ENCODE measurements at regions not wholly inside any gene's neighbourhood (a gene's known extent, or its start where the extent isn't known, plus 50 kb on each side); places are given as distances from the start of the nearest gene placed in this dataset.
A peak's percentile ranks its signal among the peaks of the same experiment; 100 is the strongest.

DNA sequence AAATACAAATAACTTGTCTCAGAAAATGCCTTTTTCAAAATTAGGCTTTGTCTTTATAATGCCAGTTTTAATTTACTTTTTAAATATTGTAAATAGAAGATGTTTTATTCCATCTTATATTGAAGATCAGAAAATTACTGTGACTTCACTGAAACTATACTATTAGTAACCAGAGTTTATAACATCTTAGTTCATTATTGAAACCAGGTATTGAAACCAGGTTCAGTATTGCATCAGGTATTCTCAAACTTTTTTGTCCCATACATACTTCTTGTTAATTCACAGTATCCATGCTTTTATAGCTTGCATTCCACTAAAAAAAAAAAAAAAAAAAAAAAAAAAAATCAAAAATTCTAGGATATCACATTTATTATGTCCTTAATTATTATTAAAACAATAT lies 227.5 kb downstream of the GXYLT1 start:
- no peak overlapping the region for H3K4me3 ChIP-seq (ENCODE audit: insufficient read depth in 1 of 2, low read depth in 1 of 2, low read length in 2 of 2)
- H3K18ac ChIP-seq (ENCODE audit: low read depth in 1 of 2, low read length in 2 of 2): no peak overlapping the region
- no peak overlapping the region for H2BK120ac ChIP-seq (ENCODE audit: low read depth, low read length)
- no peak overlapping the region for H3K4me2 ChIP-seq (ENCODE audit: low read length, poor library complexity, severe bottlenecking)
- no peaks in the 10 kb centered on the region for H3K27me3 ChIP-seq (ENCODE audit: control insufficient read depth in 1 of 2, insufficient read depth in 1 of 2, low read length in 2 of 2)
- H3K27ac ChIP-seq (ENCODE audit: low read length, poor library complexity, severe bottlenecking): no peak overlapping the region
- no peak overlapping the region for H2BK12ac ChIP-seq (ENCODE audit: low read length in 2 of 2)
- no peak overlapping the region for H3K14ac ChIP-seq (ENCODE audit: low read length in 2 of 2)
- no peaks in the 10 kb centered on the region for H3K79me1 ChIP-seq (replicated peaks; ENCODE audit: low read length, poor library complexity, severe bottlenecking)
- H3K9me3 ChIP-seq (ENCODE audit: control insufficient read depth, low read length): no peaks in the 10 kb centered on the region
- no peak overlapping the region for H4K91ac ChIP-seq (ENCODE audit: low read length)
- H3K36me3 ChIP-seq (ENCODE audit: control insufficient read depth in 1 of 2, insufficient read depth in 2 of 2, low read depth in 1 of 2, low read length in 2 of 2): no peaks in the 10 kb centered on the region
- no peak overlapping the region for H2BK5ac ChIP-seq (ENCODE audit: low read depth, low read length, poor library complexity, severe bottlenecking)
- no peaks in the 10 kb centered on the region for H3K4me1 ChIP-seq (ENCODE audit: control insufficient read depth, insufficient read depth, low read depth, low read length)
- no peak overlapping the region for H3K9ac ChIP-seq (ENCODE audit: low read length)
- no peak for DNase-seq
- no peak overlapping the region for H4K8ac ChIP-seq (ENCODE audit: low read length)
- no peak overlapping the region for H3K4ac ChIP-seq (ENCODE audit: low read depth in 1 of 2, low read length in 2 of 2)
- H2AK5ac ChIP-seq (ENCODE audit: low read length, severe bottlenecking): no peak overlapping the region
- no peak overlapping the region for H2AFZ ChIP-seq (ENCODE audit: low read depth, low read length)
- no peak overlapping the region for H2BK15ac ChIP-seq (ENCODE audit: low read depth, poor library complexity, severe bottlenecking)
- H3K23ac ChIP-seq (ENCODE audit: low read length in 2 of 2): no peak overlapping the region

DNA sequence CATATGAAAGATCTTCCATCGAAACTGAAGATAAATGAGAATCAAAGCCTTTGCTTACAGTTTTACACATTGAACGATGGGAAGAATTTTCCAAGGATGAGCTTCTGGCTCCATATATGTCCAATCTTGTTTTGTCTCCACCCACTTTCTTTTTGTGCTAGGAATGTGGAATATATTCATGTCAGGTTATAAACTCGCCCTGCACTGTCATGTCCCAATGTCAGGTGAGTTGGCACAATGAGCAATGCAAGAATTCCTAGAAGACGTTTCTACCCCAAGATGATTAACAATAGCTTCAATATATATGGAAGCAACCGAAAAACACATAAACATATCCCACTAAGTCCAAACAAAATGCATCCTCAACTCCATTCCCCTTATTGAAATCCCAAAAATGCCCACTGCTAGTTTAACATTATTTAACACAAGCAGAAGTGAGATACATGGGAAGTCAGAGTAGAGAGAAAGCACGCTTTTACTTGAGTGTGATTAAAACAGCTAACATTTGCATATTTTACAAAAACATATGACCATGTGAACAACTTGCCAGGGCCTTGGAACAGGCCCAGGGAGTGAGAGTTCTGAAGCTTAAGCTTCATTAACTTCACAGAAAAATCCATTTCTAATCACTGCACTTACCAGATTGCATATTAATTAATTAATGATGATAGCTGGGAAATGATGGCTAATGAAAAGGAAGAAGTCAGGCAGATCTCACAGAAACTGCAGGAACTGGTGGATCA lies 233.9 kb downstream of the GXYLT1 start:
- no peak overlapping the region for H3K23ac ChIP-seq (ENCODE audit: low read length in 2 of 2)
- H2AFZ ChIP-seq (ENCODE audit: low read depth, low read length): no peak overlapping the region
- no peak overlapping the region for H3K18ac ChIP-seq (ENCODE audit: low read depth in 1 of 2, low read length in 2 of 2)
- no peak overlapping the region for H3K9ac ChIP-seq (ENCODE audit: low read length)
- DNase-seq: no peak
- no peak overlapping the region for H3K4me3 ChIP-seq (ENCODE audit: insufficient read depth in 1 of 2, low read depth in 1 of 2, low read length in 2 of 2)
- H4K8ac ChIP-seq (ENCODE audit: low read length): no peak overlapping the region
- H2BK15ac ChIP-seq (ENCODE audit: low read depth, poor library complexity, severe bottlenecking): no peak overlapping the region
- no peaks in the 10 kb centered on the region for H3K9me3 ChIP-seq (ENCODE audit: control insufficient read depth, low read length)
- H3K79me1 ChIP-seq (replicated peaks; ENCODE audit: low read length, poor library complexity, severe bottlenecking): no peaks in the 10 kb centered on the region
- H3K27ac ChIP-seq (ENCODE audit: low read length, poor library complexity, severe bottlenecking): no peak overlapping the region
- no peak overlapping the region for H4K91ac ChIP-seq (ENCODE audit: low read length)
- no peak overlapping the region for H2BK120ac ChIP-seq (ENCODE audit: low read depth, low read length)
- H2AK5ac ChIP-seq (ENCODE audit: low read length, severe bottlenecking): no peak overlapping the region
- H2BK5ac ChIP-seq (ENCODE audit: low read depth, low read length, poor library complexity, severe bottlenecking): no peak overlapping the region
- no peaks in the 10 kb centered on the region for H3K4me1 ChIP-seq (ENCODE audit: control insufficient read depth, insufficient read depth, low read depth, low read length)
- H3K4me2 ChIP-seq (ENCODE audit: low read length, poor library complexity, severe bottlenecking): no peak overlapping the region
- H3K14ac ChIP-seq (ENCODE audit: low read length in 2 of 2): no peak overlapping the region
- no peak overlapping the region for H2BK12ac ChIP-seq (ENCODE audit: low read length in 2 of 2)
- no peaks in the 10 kb centered on the region for H3K36me3 ChIP-seq (ENCODE audit: control insufficient read depth in 1 of 2, insufficient read depth in 2 of 2, low read depth in 1 of 2, low read length in 2 of 2)
- no peaks in the 10 kb centered on the region for H3K27me3 ChIP-seq (ENCODE audit: control insufficient read depth in 1 of 2, insufficient read depth in 1 of 2, low read length in 2 of 2)
- no peak overlapping the region for H3K4ac ChIP-seq (ENCODE audit: low read depth in 1 of 2, low read length in 2 of 2)
- 75% methylated on average over 4 of the region's 6 CpGs for WGBS

DNA sequence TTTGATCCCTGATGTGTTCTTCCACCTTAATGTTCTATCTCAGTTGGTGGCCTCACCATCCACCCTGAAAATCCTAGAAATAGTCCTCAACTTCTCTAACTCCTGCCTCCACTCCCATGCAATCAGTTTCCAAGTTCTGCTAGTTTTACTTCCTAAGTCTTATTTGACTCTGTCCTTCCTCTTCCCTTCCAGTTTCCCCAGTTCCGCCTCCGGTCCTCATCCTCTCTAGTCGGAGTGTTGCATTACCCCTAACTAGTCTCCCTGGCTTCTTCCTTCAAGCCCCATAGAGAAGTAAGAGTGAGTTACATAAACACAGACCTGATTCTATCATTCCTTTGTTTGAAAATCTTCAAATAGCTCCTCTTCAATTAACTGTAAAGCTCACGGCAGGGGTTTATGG lies 236.5 kb downstream of the GXYLT1 start:
- H3K23ac ChIP-seq (ENCODE audit: low read length in 2 of 2): no peak overlapping the region
- no peaks in the 10 kb centered on the region for H3K36me3 ChIP-seq (ENCODE audit: control insufficient read depth in 1 of 2, insufficient read depth in 2 of 2, low read depth in 1 of 2, low read length in 2 of 2)
- no peaks in the 10 kb centered on the region for H3K9me3 ChIP-seq (ENCODE audit: control insufficient read depth, low read length)
- no peak overlapping the region for H4K91ac ChIP-seq (ENCODE audit: low read length)
- H3K4ac ChIP-seq (ENCODE audit: low read depth in 1 of 2, low read length in 2 of 2): no peak overlapping the region
- H3K27me3 ChIP-seq (ENCODE audit: control insufficient read depth in 1 of 2, insufficient read depth in 1 of 2, low read length in 2 of 2): no peaks in the 10 kb centered on the region
- H3K27ac ChIP-seq (ENCODE audit: low read length, poor library complexity, severe bottlenecking): peak overlapping the region; percentile 10
- H3K18ac ChIP-seq (ENCODE audit: low read depth in 1 of 2, low read length in 2 of 2): no peak overlapping the region
- no peak overlapping the region for H3K4me3 ChIP-seq (ENCODE audit: insufficient read depth in 1 of 2, low read depth in 1 of 2, low read length in 2 of 2)
- H3K9ac ChIP-seq (ENCODE audit: low read length): no peak overlapping the region
- H2BK15ac ChIP-seq (ENCODE audit: low read depth, poor library complexity, severe bottlenecking): no peak overlapping the region
- no peak overlapping the region for H2BK12ac ChIP-seq (ENCODE audit: low read length in 2 of 2)
- WGBS: 89% methylated on average over 4 of the region's 4 CpGs
- no peak overlapping the region for H2AFZ ChIP-seq (ENCODE audit: low read depth, low read length)
- no peak overlapping the region for H3K4me2 ChIP-seq (ENCODE audit: low read length, poor library complexity, severe bottlenecking)
- H2AK5ac ChIP-seq (ENCODE audit: low read length, severe bottlenecking): no peak overlapping the region
- DNase-seq: no peak
- no peak overlapping the region for H2BK120ac ChIP-seq (ENCODE audit: low read depth, low read length)
- H3K4me1 ChIP-seq (ENCODE audit: control insufficient read depth, insufficient read depth, low read depth, low read length): no peaks in the 10 kb centered on the region
- no peak overlapping the region for H4K8ac ChIP-seq (ENCODE audit: low read length)
- H2BK5ac ChIP-seq (ENCODE audit: low read depth, low read length, poor library complexity, severe bottlenecking): no peak overlapping the region
- no peaks in the 10 kb centered on the region for H3K79me1 ChIP-seq (replicated peaks; ENCODE audit: low read length, poor library complexity, severe bottlenecking)
- H3K14ac ChIP-seq (ENCODE audit: low read length in 2 of 2): no peak overlapping the region

DNA sequence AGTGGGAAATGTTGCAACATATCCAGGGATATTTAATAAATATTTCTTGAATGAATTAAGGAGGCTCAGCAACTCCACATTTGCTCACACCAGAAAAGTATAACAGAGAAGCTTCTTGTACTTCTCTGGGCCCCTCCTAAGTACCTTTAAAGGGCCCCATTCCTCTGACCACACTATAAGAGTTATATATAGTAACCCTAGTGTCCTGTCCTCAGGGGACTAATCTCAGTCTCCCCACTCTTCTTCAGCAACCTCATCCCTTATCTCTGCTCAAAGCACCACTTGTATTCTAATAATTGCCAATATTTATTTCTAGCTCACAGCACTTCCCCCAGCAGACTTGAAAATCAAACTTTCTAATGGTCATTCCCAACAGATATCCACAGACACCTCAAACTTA lies 237.1 kb downstream of the GXYLT1 start:
- H2AK5ac ChIP-seq (ENCODE audit: low read length, severe bottlenecking): no peak overlapping the region

More for the DNA sequence above, 237.1 kb downstream of the GXYLT1 start:
- Histone ChIP-seq H3K4me3 (ENCODE audit: insufficient read depth in 1 of 2, low read depth in 1 of 2, low read length in 2 of 2) (no peak overlapping the region), H3K4me2 (ENCODE audit: low read length, poor library complexity, severe bottlenecking) (no peak overlapping the region), H3K27ac (ENCODE audit: low read length, poor library complexity, severe bottlenecking) (no peak overlapping the region), H3K27me3 (ENCODE audit: control insufficient read depth in 1 of 2, insufficient read depth in 1 of 2, low read length in 2 of 2) (no peaks in the 10 kb centered on the region), H2BK120ac (ENCODE audit: low read depth, low read length) (no peak overlapping the region), H2BK15ac (ENCODE audit: low read depth, poor library complexity, severe bottlenecking) (no peak overlapping the region), H2BK12ac (ENCODE audit: low read length in 2 of 2) (no peak overlapping the region), H3K4ac (ENCODE audit: low read depth in 1 of 2, low read length in 2 of 2) (no peak overlapping the region), H3K18ac (ENCODE audit: low read depth in 1 of 2, low read length in 2 of 2) (no peak overlapping the region), H3K36me3 (ENCODE audit: control insufficient read depth in 1 of 2, insufficient read depth in 2 of 2, low read depth in 1 of 2, low read length in 2 of 2) (no peaks in the 10 kb centered on the region), H4K91ac (ENCODE audit: low read length) (no peak overlapping the region), H2BK5ac (ENCODE audit: low read depth, low read length, poor library complexity, severe bottlenecking) (no peak overlapping the region), H3K9me3 (ENCODE audit: control insufficient read depth, low read length) (no peaks in the 10 kb centered on the region), H3K14ac (ENCODE audit: low read length in 2 of 2) (no peak overlapping the region), H3K23ac (ENCODE audit: low read length in 2 of 2) (no peak overlapping the region), H3K4me1 (ENCODE audit: control insufficient read depth, insufficient read depth, low read depth, low read length) (no peaks in the 10 kb centered on the region), H3K79me1 (replicated peaks; ENCODE audit: low read length, poor library complexity, severe bottlenecking) (no peaks in the 10 kb centered on the region), H2AFZ (ENCODE audit: low read depth, low read length) (no peak overlapping the region), H4K8ac (ENCODE audit: low read length) (no peak overlapping the region), H3K9ac (ENCODE audit: low read length) (no peak overlapping the region)
- no peak for DNase-seq

All from mesenchymal stem cell (in vitro differentiated cells and primary cell).